K562 (cell line): ENCODE measurements at regions not wholly inside any gene's neighbourhood (a gene's known extent, or its start where the extent isn't known, plus 50 kb on each side); places are given as distances from the start of the nearest gene placed in this dataset.

Experiments
- ADNP ChIP-seq: fragments of 200-800 bp; sonication (Bioruptor generic); IDR thresholded peaks from 2 replicates; pipeline ENCODE4 v1.6.1; 2016; ENCODE audit warnings: missing genetic modification characterization, missing compliant biosample characterization
- EP400 ChIP-seq: fragments of 450-650 bp; IDR thresholded peaks from 2 replicates; pipeline ENCODE4 v1.6.1; 2017; ENCODE audit warnings: antibody characterized with exemption, mild to moderate bottlenecking, moderate library complexity
- GTF2E2 ChIP-seq: fragments of 200-800 bp; sonication (Bioruptor generic); IDR thresholded peaks from 2 replicates; pipeline ENCODE4 v1.6.1; 2016; ENCODE audit warnings: missing genetic modification characterization, missing compliant biosample characterization
- MEF2D ChIP-seq: conservative IDR thresholded peaks from 2 replicates; pipeline ENCODE4 v1.6.1; 2016; ENCODE audit warnings: low read depth, missing genetic modification characterization, missing compliant biosample characterization
- MYC ChIP-seq, 2 experiments: fragments of 250-450 bp in 1 of 2; sonication (Bioruptor Pico) in 1 of 2; IDR thresholded peaks; 2 replicates each; pipeline versions ENCODE4 v1.5.1 to v1.6.1; 2012 to 2021; ENCODE audit warnings: low read depth in 2 of 2, borderline replicate concordance in 1 of 2, improper control_type of control experiment in 1 of 2, low read length in 1 of 2, mild to moderate bottlenecking in 1 of 2, moderate library complexity in 1 of 2
- NCOA2 ChIP-seq, 2 experiments: fragments of 450-650 bp; IDR thresholded peaks; 2 replicates each; pipeline ENCODE4 v1.6.1; 2018; ENCODE audit warnings: mild to moderate bottlenecking in 2 of 2, moderate library complexity in 1 of 2; ENCODE audit not compliant: partially characterized antibody in 2 of 2
- NR2C2 ChIP-seq, 2 experiments: fragments of 200-800 bp in 1 of 2; sonication (Bioruptor generic) in 1 of 2; sonication (generic) in 1 of 2; formaldehyde crosslinking in 1 of 2; IDR thresholded peaks; 2 replicates each; pipeline versions ENCODE4 v1.6.1 to v1.8.0; 2016 to 2022; ENCODE audit warnings: mild to moderate bottlenecking in 1 of 2, missing compliant biosample characterization in 1 of 2, missing genetic modification characterization in 1 of 2, missing genetic modification reagents in 1 of 2
- NR4A1 ChIP-seq, 2 experiments: fragments of 250-450 bp in 1 of 2; fragments of 450-650 bp in 1 of 2; sonication (Bioruptor Pico) in 1 of 2; IDR thresholded peaks; 2 replicates each; pipeline versions ENCODE4 v1.4.0 to v1.6.1; 2016 to 2020; ENCODE audit warnings: mild to moderate bottlenecking in 2 of 2, missing compliant biosample characterization in 1 of 2, missing genetic modification characterization in 1 of 2, moderate library complexity in 1 of 2
- OTX1 ChIP-seq: fragments of 450-650 bp; formaldehyde crosslinking; IDR thresholded peaks from 2 replicates; pipeline ENCODE4 v1.4.0; 2022; ENCODE audit warnings: mild to moderate bottlenecking
- POLR2A ChIP-seq: fragments of 450-650 bp; conservative IDR thresholded peaks from 2 replicates; pipeline ENCODE4 v1.6.1; 2016
- SMAD3 ChIP-seq: fragments of 450-650 bp; formaldehyde crosslinking; conservative IDR thresholded peaks from 2 replicates; pipeline ENCODE4 v1.4.0; 2020; ENCODE audit warnings: mild to moderate bottlenecking
- TAL1 ChIP-seq: fragments of 450-650 bp; IDR thresholded peaks from 2 replicates; pipeline ENCODE4 v1.6.1; 2016; ENCODE audit warnings: mild to moderate bottlenecking
- TCF7L2 ChIP-seq: fragments of 150-350 bp; IDR thresholded peaks from 2 replicates; pipeline ENCODE4 v1.6.1; 2016; ENCODE audit warnings: low read depth, mild to moderate bottlenecking, low read length, moderate library complexity
- TCFL5 ChIP-seq: fragments of 250-450 bp; sonication (Bioruptor Pico); conservative IDR thresholded peaks from 2 replicates; pipeline ENCODE4 v1.6.1; 2021; ENCODE audit warnings: mild to moderate bottlenecking, moderate library complexity, matching md5 sums
- ZBTB17 ChIP-seq: fragments of 450-650 bp; formaldehyde crosslinking; IDR thresholded peaks from 2 replicates; pipeline ENCODE4 v1.4.0; 2020; ENCODE audit warnings: mild to moderate bottlenecking
- ZNF224 ChIP-seq: sonication (generic); formaldehyde crosslinking; IDR thresholded peaks from 2 replicates; pipeline ENCODE4 v1.8.0; 2022; ENCODE audit warnings: mild to moderate bottlenecking, missing genetic modification reagents
- TF ChIP-seq, protein P1 (sequence below): fragments of 450-650 bp; IDR thresholded peaks from 2 replicates; pipeline ENCODE4 v1.7.1; 2018; ENCODE audit warnings: mild to moderate bottlenecking, low read depth; ENCODE audit not compliant: partially characterized antibody
- TF ChIP-seq, protein P2 (sequence below): IDR thresholded peaks from 2 replicates; pipeline ENCODE4 v1.6.1; 2012; ENCODE audit warnings: low read depth, low read length, improper control_type of control experiment, borderline replicate concordance
- TF ChIP-seq, protein P3 (sequence below): sonication (generic); formaldehyde crosslinking; IDR thresholded peaks from 2 replicates; pipeline ENCODE4 v1.8.1; 2023; ENCODE audit warnings: mild to moderate bottlenecking, missing genetic modification reagents
- TF ChIP-seq, protein P4 (sequence below): fragments of 250-450 bp; sonication (Bioruptor Pico); IDR thresholded peaks from 2 replicates; pipeline ENCODE4 v1.4.0; 2020; ENCODE audit warnings: mild to moderate bottlenecking, moderate library complexity

DNA sequence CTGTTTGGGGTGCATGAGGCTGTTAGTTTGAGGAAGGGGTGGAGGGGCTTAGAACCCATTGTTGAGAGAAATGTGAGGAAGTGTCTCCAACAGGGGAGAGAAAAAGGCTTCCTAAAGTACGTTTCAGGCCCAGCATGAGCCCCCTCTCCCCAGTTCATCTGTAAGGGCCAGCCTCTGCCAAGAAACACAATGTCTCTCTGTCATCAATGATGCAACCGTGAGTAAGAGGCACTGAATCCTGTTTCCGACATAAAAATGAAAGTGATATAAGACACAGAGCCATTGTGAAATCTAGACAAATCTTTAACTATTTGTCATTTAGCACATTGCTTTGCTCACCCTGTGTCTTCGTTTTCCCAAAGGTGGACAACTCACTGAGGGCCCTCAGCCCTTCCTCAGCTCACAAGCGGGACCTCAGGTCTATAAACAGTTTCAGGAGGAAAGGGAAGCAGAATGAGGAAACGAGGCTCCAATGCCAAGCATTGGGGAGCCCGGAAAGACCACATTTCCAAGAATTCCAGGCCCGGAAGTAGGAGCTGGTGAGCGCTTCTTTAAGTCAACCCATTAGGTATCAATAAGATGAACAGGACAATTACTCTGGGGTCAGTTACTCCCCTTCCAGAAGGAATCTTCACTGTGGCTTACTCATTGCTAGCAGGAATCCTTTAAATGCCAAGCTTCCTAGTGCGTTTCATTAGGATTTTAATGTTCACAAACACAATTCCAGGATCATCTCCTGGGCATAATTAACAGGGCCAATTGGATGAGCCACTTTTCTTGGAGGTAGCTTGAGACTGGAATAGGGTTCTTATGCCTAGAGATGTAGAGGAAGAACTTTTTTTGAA, 59.0 kb upstream of the KLF4 start (continued):
- no peak; the same call in none of the 2 replicates for TF ChIP-seq MEF2D (tag)
- no peak for TF ChIP-seq TCF7L2
- no peak for TF ChIP-seq ADNP
- no peak for TF ChIP-seq NCOA2 (IDR thresholded peaks at IDR 0.05; ENCODE audit: partially characterized antibody in 2 of 2)
- TF ChIP-seq ZBTB17 (CRISPR knock-in tag) = no peak
- TF ChIP-seq ZNF224 = no peak
- TF ChIP-seq MYC (IDR thresholded peaks at IDR 0.05; ENCODE audit: low read depth, low read length) = no peak
- no peak for TF ChIP-seq MYC (CRISPR knock-in tag; IDR thresholded peaks at IDR 0.05; ENCODE audit: borderline replicate concordance, low read depth)
- TF ChIP-seq, protein P1, sequence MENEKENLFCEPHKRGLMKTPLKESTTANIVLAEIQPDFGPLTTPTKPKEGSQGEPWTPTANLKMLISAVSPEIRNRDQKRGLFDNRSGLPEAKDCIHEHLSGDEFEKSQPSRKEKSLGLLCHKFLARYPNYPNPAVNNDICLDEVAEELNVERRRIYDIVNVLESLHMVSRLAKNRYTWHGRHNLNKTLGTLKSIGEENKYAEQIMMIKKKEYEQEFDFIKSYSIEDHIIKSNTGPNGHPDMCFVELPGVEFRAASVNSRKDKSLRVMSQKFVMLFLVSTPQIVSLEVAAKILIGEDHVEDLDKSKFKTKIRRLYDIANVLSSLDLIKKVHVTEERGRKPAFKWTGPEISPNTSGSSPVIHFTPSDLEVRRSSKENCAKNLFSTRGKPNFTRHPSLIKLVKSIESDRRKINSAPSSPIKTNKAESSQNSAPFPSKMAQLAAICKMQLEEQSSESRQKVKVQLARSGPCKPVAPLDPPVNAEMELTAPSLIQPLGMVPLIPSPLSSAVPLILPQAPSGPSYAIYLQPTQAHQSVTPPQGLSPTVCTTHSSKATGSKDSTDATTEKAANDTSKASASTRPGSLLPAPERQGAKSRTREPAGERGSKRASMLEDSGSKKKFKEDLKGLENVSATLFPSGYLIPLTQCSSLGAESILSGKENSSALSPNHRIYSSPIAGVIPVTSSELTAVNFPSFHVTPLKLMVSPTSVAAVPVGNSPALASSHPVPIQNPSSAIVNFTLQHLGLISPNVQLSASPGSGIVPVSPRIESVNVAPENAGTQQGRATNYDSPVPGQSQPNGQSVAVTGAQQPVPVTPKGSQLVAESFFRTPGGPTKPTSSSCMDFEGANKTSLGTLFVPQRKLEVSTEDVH = no peak
- TF ChIP-seq NR2C2 (CRISPR knock-in tag; IDR thresholded peaks at IDR 0.05) = no peak
- peak; percentile 42; the same call in 1 of the 2 replicates for TF ChIP-seq NR2C2 (tag; IDR thresholded peaks at IDR 0.05)
- no peak for TF ChIP-seq TAL1
- TF ChIP-seq, protein P2, sequence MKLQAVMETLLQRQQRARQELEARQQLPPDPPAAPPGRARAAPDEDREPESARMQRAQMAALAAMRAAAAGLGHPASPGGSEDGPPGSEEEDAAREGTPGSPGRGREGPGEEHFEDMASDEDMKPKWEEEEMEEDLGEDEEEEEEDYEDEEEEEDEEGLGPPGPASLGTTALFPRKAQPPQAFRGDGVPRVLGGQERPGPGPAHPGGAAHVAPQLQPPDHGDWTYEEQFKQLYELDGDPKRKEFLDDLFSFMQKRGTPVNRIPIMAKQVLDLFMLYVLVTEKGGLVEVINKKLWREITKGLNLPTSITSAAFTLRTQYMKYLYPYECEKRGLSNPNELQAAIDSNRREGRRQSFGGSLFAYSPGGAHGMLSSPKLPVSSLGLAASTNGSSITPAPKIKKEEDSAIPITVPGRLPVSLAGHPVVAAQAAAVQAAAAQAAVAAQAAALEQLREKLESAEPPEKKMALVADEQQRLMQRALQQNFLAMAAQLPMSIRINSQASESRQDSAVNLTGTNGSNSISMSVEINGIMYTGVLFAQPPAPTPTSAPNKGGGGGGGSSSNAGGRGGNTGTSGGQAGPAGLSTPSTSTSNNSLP = no peak
- peak; percentile 50; the same call in 1 of the 2 replicates for TF ChIP-seq GTF2E2
- TF ChIP-seq, protein P3, sequence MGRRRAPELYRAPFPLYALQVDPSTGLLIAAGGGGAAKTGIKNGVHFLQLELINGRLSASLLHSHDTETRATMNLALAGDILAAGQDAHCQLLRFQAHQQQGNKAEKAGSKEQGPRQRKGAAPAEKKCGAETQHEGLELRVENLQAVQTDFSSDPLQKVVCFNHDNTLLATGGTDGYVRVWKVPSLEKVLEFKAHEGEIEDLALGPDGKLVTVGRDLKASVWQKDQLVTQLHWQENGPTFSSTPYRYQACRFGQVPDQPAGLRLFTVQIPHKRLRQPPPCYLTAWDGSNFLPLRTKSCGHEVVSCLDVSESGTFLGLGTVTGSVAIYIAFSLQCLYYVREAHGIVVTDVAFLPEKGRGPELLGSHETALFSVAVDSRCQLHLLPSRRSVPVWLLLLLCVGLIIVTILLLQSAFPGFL (CRISPR knock-in tag) = no peak
- TF ChIP-seq, protein P4, sequence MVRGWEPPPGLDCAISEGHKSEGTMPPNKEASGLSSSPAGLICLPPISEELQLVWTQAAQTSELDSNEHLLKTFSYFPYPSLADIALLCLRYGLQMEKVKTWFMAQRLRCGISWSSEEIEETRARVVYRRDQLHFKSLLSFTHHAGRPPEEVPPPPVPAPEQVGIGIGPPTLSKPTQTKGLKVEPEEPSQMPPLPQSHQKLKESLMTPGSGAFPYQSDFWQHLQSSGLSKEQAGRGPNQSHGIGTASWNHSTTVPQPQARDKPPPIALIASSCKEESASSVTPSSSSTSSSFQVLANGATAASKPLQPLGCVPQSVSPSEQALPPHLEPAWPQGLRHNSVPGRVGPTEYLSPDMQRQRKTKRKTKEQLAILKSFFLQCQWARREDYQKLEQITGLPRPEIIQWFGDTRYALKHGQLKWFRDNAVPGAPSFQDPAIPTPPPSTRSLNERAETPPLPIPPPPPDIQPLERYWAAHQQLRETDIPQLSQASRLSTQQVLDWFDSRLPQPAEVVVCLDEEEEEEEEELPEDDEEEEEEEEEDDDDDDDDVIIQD (CRISPR knock-in tag) = no peak
- 0 out of 2 replicates have a peak, but pooled peaks have one; percentile 19 for TF ChIP-seq EP400
- no peak for TF ChIP-seq TCFL5 (CRISPR knock-in tag)
- no peak for TF ChIP-seq NR4A1 (CRISPR knock-in tag; IDR thresholded peaks at IDR 0.05)
- TF ChIP-seq NR4A1 (tag; IDR thresholded peaks at IDR 0.05) = peak; percentile 69; the same call in 1 of the 2 replicates
- no peak for TF ChIP-seq OTX1 (CRISPR knock-in tag)
- 0 out of 2 replicates have a peak, but pooled peaks have one; percentile 64 for TF ChIP-seq SMAD3
- no peak for TF ChIP-seq POLR2A
